Myocyte (in vitro differentiated cells): ENCODE measurements at regions not wholly inside any gene's neighbourhood (a gene's known extent, or its start where the extent isn't known, plus 50 kb on each side); places are given as distances from the start of the nearest gene placed in this dataset.
"Not testable (repeated sequence)": the region's sequence is repeated elsewhere in the genome, so short reads cannot be mapped to it uniquely, and the experiment has no call there.

Source experiments
- DNase-seq: peaks from one replicate; pipeline ENCODE4 v3.0.0-alpha.2; 2012; ENCODE audit warnings: low read depth

DNA sequence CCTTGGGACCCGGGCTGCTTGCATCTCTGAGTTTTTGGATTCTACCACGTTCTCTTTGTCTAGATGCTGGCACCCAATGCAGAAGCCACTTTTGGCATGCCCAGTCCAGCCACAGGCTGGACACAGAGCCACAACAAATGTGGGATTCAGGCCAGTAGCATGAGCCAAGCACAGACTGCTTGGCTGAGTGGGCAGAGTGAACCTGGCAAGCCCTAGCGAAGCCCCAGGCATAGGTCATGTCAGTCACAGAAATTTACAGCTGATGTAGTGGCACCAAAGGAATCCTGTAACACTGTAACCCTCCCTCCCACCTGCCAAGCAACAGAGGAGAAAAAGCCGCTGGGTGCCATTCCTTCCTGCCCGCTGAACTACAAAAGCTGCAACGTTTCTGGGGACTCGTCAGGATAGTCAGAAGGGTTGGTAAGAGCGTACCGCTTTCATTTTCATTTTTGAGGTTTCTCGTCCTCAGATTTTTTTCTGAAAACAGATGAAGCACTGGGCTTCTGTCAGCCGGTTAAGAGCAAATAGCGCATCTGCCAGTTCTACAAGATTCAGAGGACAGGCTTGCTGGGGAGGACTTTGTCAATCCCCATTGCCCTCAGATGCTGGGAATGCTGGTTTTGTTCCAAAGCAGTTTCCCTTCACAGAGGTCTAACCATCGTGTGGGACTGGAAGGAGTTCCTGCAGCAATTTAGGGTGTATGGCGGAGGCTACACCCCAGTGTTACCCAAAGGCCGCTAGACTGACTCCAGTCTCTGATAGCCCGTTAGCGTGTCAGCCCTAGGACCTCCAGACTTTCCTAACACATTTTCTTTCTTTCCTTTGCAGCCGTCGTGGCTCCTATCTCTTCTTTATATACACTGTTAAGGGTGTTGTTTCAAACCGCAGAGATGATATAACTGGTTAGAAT, 399.0 kb downstream of the HTR1A start:
- no peak for DNase-seq

DNA sequence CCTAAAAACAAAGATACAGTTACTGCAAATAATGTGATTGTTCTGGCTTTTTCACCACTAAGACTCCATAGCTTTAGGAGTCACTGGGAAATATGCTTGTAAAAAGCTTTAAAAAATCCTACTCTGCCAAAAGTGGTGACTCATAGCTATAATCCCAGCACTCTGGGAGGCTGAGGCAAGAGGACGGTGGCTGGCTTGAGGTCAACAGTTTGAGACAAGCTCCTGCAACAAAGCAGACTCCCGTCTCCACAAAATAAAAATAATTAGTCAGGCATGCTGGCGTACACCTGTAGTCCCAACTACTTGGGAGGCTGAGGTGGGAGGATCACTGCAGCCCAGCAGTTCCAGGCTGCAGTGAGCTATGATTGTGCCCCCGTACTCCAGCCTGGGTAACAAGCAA, 406.4 kb downstream of the HTR1A start:
- no peak for DNase-seq

DNA sequence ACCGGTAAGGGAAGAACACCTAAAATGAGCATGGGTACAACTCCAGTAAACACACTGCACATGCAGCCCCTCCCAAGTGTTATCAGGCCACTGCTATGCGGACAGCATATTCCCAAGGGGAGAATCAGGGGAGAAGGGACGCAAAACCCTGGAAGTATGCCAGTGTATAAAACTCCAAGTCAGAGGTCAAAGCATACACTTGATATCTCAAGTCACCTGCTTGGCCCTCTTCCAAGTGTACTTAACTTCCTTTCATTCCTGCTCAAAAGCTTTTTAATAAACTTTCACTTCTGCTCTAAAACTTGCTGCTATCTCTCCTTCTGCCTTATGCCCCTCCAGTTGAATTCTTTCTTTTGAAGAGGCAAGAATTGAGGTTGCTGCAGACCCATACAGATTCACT, 408.1 kb downstream of the HTR1A start:
- DNase-seq: no peak

DNA sequence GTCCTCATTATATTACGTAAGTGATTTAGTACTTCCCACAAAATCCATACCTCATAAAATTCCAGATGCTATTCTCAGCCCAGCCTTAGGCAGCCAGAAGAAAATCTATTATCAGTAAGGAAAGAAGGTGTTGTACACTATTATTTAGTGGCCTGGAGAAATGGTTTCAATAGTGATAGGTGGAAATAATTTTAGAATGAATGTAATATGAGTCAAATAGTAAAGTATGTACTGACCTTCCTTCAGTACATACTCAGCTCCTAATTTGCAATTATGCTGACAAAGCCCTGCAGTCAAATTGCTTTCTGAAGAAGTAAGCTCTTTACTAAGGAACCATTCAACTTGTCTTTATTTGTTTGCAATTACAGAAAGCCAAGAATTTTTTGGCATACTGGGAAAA, 409.2 kb downstream of the HTR1A start:
- no peak for DNase-seq

DNA sequence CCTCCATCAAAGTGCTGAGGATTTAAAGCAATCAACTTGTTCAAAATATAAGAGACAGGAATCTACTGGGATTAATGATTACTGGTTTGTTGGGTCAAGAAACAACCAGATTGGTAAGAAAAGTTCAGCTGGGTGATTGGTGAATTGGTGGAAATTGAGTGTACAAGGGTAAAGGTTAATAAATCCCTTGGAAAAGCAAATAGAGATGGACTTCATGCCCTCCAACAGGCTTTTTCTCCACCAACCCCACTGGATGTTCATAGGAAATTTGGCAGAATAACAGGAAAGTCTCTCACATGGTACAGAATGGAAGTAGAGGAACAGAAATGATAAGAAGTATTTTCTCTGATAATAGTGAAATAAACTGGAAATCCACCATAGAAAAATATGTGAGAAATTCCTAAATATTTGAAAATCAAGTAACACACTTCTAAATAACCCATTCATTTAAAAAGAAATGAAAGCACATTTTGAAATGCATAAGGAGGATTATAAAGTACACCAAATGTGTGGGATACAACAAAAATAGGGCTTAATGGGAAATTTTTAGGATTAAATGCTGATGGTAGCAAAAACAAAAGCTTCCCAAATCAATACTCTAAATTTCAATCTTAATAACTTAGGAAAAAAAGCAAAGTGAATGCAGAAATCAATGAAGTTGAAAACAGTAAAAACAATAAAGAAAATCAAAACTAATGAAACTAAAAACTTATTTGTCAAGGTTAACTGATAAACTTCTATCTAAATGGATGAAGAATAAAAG, 426.2 kb downstream of the HTR1A start:
- no peak for DNase-seq

DNA sequence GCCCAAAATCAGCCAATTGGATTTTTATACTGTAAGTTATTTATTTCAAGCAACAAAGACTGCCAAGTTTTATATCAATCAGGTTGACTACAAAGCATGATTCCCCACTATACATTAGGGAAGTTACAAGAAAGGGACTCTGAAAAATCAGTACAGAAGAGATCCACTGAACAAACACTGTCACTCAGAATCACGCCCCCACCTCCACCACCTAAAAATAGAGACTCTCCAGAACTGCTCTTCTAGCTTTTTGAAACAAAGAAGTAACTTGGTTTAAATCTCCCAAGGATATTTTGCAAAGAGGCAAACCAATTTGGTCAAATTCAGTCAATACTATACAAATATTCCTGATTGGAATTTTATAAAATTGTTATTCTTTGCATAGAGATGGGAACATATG, 438.0 kb downstream of the HTR1A start:
- no peak for DNase-seq

DNA sequence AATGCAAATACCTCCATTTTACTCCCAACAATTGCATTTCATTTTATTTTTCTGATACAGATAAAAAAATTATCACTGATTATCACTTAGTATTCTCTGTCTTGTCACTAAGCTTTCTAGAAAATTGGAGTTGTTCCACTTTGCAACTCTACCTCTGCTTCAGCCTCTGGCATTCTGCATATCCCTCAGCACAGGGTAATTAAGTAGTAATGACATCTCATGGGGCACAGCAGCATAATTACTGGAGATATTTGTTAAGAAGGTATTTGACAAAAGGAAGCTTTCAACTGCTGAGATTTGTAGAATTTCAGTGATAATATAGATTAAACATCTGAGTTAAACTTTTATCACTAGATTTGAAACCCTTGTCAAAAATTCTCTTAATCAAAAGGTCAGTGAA, 446.2 kb downstream of the HTR1A start:
- no peak for DNase-seq

DNA sequence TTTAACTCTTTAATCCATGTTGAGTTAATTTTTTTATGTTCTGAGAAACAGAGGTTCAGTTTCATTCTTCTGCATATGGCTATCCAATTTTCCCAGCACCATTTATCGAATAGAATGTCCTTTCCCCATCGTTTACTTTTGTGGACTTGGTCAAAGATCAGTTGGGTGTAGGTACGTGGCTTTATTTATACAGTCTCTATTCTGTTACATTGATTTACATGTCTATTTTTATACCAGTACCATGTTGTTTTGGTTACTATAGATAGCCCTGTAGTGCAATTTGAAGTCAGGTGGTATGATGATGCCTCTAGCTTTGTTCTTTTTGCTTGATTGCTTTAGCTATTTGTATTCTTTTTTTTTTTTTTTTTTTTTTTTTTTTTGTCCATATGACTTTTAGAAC, 462.0 kb downstream of the HTR1A start:
- no peak for DNase-seq

DNA sequence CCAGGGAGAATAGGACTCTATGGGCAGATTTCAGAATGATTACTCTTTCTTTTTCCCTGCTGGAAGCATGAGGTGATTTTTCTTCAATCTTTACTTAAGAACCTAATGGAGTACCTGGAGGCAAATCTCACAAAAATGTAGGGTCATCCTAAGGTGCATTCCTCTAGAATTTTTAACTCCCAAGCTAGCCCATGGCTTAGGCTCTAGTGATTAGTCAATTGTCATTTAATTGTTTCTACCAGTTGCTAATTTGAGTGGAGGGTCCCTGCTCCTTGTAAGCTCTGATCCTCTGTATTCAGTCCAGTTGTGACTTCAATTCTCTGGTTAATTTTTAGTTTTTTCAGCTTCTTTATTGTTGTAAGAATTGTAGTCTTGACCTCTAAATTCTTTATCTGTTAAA, 467.0 kb downstream of the HTR1A start:
- DNase-seq: no peak

DNA sequence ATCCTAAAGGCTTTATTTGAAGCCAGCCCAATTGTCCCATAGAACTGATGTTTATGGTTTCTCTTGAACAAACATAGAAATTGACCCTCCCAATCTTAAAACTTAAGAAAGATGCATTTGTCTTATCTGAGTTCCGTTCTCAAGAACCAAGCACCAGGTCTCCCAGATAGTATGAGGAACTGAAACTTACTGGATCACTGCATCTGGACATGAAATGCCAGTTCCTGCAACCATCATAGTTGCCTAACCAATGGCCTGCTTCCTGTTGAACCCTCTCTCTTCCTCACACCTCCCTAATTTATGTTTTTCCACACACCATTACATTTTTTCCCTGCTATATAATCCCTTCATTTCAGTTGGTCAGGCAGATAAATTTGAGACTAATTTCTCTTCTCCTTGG, 478.9 kb downstream of the HTR1A start:
- no peak for DNase-seq

DNA sequence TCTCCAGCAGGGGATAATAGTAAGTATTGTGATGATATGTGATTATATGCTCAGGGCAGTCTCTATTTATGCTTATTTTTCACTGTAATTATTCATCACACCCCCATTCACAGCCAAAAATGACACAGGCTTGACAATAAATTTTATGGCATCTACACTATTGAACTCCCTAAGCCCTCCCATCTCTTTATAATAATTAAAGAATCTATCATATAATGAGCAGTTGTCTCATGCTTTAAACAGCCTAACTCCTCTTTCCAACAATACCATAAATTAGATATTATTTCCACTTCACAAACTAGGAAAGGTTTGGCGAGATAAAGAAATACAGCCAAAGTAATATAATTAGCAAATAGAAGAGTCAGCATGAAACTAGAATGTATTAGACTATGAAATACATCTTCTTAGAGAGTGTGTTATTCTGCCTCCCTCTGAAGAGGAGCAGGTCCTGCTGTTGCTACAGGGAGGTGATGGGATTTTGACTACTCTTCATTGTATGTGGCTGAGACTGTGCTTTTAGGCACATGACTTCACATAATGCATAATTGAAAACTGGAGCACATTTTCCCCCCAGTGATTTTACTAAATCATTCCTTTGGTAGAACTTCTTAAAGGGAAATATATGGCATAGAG, 488.8 kb downstream of the HTR1A start:
- DNase-seq: no peak

DNA sequence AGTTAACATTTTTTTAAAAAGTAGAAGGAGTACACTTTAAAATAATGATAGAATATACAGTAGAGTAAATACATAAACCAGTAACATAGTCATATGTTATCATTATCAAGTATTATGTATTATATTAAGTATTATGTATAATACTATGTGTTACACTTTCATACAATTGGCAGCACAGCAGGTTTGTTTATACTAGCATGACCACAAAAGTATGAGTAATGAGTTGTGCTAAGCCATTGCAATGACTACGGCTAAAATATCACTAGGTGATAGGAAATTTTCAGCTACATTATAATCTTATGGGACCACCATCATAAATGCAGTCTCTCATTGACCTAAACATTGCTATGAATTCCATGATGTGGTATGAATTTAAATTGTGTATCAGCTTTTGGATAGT, 506.0 kb downstream of the HTR1A start:
- DNase-seq: no peak

DNA sequence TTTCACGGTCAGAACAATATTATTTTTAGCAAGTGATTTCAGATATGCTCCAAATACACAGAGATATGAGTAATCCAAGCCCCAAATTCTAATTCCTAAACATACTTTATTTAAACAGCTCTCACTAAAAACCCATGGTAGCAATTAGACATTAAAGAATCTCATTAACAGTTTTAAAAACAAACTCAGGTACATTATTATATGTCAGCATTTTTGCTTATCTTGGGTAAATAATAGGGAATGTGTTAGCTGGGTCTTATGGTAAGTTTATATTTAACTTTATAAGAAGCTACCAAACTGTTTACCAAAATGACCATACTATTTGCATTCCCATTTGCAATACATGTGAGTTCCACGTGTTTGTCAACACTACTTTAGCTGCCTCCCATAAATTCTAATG, 511.1 kb downstream of the HTR1A start:
- no peak for DNase-seq

DNA sequence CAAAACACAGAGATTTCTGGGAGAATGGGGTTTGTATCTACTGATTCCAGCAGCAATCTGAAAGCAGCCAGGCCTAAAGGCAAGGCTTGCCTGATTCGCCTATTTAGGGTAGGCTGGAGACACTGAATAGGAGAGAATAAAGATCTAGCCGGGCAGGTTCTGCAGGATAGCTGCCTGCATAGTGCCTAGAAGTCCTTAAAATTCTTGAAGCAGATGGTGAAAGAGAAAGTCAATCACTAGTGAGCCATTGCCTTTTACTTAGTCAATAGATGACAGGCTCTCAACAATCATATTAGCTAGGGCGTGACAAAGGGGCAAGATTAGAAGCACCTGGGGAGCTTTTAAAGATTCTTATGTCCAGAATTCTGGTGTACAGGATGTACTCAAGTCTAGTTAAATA, 522.7 kb downstream of the HTR1A start:
- no peak for DNase-seq

DNA sequence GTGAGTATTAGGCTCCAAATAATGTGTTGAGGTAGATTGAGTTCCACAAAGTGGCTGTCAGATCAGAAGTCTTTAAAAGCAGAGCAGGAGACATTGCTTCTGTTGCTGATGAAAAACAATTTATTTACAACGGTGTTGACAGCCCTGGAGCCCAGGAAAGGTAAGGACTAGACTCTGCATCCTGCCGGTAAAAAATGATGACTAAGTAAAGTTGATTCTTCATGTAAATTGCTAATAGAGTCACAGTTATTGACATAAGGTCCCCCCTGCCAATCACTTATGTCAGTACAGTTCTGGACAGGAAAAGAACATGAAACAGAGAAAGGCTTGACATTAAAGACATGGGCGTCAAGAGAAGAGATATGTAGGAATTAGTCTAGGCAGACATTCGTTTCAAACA, 552.5 kb downstream of the HTR1A start:
- no peak for DNase-seq

DNA sequence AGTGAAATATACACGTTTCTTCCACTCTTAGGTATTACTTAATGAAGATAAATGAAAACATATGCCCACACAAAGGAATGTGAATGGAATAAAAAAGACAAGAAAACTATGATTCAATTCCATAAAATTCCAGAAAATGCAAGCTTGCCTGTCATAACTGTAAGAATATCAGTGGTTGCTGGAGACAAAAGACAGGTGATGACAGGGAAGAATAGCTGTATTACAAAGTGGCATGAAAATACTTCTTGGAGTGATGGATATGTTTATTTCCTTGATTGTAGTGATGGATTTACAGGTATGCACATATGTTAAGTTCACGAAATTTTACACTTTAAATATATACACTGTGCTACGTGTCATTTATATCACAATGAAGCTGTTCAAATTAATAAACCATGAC, 553.3 kb downstream of the HTR1A start:
- DNase-seq: no peak

DNA sequence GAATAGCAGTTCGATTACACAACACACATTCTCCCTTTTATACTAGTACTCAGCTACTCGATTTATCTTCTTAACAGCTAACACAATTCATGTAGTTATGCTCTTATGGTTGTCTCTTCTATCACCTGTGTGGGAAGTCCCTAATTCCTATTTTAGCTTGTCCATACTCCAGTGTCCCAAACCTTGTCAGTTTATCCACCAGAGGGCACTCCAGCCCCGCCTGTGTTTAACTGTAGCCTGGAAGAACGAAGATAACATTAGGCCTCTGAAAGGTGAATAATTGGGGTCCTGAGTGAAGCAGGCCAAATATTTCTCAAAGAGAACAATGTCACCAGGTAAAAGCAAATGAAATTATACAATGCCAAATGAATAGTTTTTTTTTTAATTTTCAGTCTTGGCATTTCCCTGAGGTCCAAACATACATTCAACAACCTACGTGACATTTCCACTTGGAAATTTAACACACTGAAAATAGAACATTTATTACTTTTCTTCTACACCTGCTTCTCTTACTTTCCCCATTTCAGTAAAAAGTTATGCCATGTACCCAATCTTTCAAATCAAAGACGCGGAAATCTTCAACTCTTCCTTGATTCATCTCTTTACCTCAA, 560.7 kb downstream of the HTR1A start:
- peak; percentile 30 for DNase-seq

DNA sequence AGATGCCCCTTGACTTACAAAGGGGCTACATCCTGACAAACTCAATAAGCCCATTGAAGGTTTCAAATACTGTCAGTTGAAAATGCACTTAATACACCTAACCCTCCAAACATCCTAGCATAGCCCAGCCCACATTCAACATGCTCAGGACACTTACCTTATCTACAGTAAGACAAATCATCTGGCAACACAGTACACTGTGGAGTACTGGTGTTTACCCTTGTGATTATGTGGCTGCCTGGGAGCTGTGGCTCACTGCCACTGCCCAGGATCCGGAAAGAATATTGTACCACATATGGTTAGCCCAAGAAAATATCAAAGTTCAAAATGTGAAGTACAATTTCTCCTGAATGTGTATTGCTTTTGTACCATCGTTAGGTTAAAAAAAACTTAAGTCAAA, 562.2 kb downstream of the HTR1A start:
- no peak for DNase-seq

DNA sequence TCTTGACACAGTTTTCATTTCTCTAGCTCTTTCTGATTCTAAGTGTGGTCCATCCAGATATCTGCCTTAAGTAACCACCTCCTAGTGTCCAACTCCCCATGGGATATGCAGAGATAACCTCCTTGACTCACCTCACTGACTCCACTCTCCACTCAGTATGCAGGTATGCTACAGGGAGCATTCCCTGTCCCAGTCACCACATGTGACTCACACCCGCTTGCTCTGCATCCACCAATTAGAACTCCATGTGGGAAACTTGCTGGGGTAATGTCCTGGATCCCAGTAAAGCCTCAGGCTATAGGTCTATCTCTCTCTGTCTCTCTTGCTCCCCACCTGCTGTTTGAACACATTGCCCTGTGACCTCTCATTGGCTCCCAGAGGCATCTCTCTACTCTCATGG, 563.9 kb downstream of the HTR1A start:
- no peak for DNase-seq

DNA sequence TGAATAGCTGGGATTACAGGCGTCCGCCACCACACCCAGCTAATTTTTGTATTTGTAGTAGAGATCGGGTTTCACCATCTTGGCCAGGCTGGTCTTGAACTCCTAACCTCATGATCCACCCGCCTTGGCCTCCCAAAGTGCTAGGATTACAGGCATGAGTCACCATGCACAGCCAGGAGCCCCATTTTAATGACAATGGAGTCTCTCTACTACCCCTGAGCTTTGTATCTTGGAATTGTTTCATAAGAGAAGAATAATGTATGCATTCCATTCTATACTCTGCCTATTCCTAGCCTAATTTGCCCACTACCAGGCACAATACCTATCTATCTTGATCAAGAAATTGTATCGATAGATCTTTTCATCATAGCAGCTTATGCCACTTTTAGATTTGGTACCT, 574.1 kb downstream of the HTR1A start:
- not testable (repeated sequence) for DNase-seq

DNA sequence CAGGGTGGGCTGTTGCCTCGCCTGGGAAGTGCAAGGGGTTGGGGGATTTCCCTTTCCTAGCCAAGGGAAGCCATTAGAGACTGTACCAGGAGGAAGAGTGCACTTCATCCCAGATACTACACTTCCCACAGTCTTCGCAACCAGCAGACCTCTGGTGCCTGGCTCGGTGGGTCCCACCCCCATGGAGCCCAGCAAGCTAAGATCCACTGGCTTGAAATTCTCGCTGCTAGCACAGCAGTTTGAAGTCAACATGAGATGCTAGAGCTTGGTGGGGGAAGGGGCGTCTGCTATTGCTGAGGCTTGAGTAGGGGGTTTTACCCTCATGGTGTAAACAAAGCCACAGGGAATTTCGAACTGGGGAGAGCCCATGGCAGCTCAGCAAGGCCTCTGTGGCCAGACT, 586.4 kb downstream of the HTR1A start:
- no peak for DNase-seq

DNA sequence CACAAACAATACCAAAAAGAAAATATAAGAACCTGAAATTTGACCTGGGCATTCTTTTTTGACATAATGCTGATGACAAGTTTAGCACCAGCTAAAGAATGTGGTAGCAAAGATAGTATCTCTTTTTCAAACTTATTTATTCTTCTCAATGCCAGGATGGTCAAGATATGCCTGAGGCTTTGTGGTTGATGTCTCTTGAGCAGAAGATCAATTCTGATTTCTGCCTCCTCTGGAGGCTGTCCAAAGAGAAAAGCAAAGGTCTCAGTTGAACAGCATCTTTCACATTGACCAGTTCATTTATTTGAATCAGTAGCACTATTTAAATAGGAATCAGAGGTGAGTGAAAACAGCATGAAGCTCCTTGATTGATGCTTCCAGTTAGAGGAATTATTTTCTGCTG, 588.2 kb downstream of the HTR1A start:
- DNase-seq: no peak
